GM13976 (cell line): ENCODE measurements at regions not wholly inside any gene's neighbourhood (a gene's known extent, or its start where the extent isn't known, plus 50 kb on each side); places are given as distances from the start of the nearest gene placed in this dataset.

Experiments
- DNase-seq: peaks from one replicate; pipeline ENCODE4 v3.0.0; 2012; ENCODE audit warnings: low spot score
- in situ Hi-C: fragments of 300-500 bp; cut with MboI; formaldehyde crosslinking; loops from one replicate; pipeline ENCODE4 v1.12.0; 2022; ENCODE audit warnings: low sequenced_read_pairs, mixed read lengths, inconsistent platforms; ENCODE audit not compliant: unreplicated experiment
- TF ChIP-seq, protein P1 (sequence below): IDR thresholded peaks from 2 replicates; pipeline ENCODE4 v1.5.1; 2012; ENCODE audit warnings: borderline replicate concordance, mild to moderate bottlenecking; ENCODE audit not compliant: insufficient read depth; ENCODE audit errors: extremely low read depth, missing control alignments, control extremely low read depth

DNA sequence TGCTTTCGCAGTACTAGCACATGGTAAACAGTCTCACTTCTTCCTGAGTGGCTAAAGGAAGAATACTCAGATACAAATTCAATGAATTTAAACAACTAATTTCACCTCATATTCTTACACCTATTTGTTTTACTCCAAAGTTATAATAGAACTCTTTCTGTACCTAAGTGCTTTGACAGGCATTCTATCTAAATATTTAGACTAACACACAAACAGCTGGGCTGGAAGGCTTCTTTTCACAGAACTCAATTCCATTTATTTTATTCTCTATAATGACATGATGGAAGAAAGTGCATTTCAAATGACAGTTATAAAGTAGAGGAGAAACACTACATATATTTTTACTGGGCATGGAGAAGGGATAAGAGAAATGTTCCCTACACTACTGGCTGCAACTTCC, 384.9 kb upstream of the SPTLC3 start:
- TF ChIP-seq, protein P1, sequence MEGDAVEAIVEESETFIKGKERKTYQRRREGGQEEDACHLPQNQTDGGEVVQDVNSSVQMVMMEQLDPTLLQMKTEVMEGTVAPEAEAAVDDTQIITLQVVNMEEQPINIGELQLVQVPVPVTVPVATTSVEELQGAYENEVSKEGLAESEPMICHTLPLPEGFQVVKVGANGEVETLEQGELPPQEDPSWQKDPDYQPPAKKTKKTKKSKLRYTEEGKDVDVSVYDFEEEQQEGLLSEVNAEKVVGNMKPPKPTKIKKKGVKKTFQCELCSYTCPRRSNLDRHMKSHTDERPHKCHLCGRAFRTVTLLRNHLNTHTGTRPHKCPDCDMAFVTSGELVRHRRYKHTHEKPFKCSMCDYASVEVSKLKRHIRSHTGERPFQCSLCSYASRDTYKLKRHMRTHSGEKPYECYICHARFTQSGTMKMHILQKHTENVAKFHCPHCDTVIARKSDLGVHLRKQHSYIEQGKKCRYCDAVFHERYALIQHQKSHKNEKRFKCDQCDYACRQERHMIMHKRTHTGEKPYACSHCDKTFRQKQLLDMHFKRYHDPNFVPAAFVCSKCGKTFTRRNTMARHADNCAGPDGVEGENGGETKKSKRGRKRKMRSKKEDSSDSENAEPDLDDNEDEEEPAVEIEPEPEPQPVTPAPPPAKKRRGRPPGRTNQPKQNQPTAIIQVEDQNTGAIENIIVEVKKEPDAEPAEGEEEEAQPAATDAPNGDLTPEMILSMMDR, result no peak

DNA sequence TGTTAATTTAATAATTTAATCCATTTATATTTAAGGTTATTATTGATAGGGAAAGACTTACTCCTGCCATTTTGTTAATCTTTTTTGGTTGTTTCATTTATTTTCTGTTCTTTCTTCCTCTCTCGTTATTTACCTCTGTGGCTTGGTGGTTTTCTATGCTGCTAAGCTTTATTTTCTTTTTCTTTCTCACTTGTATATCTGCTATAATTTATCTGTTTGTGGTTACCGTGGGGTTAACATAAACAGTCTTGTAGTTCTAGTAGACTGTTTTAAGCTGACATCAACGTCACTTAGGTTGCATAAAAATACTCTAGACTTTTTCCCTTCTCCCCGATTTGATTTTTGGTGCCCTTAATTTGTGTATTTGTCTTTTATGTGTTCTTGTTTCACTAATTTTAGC, 381.3 kb upstream of the SPTLC3 start:
- DNase-seq, result no peak
- TF ChIP-seq, protein P1, result no peak
- in situ Hi-C loops, result no loop called here

More for the DNA sequence above, 384.9 kb upstream of the SPTLC3 start:
- DNase-seq, result no peak
- in situ Hi-C loops, result no loop called here

DNA sequence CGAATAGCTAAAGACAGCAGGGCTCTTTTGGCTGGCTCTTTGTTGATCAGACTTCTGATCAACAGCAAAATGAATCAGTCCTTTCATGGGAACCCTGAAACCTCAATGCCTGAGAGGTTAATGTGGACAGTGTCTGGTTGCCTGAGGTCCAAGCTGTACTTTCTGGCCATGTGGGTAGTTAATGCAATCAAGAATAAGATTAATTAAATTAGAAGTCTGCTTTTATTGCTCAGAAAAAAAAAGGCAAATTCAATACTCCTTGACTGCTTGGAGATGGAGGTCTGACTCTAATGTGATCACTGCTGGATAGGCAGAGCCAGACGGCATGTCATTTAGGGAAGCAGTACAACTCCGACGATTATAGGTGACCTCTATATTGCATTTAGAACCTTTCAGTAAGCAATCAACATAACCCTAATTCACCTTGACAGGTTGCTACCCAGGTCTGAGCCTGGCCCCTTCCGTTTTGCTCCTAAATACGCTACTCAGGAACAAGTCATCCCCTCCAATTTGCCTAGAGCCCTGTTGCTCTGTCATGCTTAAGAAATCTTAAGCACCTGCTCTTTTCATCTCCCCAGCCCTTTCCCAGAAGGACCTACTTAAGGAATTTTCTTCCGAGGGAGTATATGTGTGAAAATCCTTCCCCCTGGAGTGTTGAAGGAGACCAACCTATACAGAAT, 370.0 kb upstream of the SPTLC3 start:
- no peak for DNase-seq
- in situ Hi-C loops, result no loop called here
- TF ChIP-seq, protein P1, result no peak

DNA sequence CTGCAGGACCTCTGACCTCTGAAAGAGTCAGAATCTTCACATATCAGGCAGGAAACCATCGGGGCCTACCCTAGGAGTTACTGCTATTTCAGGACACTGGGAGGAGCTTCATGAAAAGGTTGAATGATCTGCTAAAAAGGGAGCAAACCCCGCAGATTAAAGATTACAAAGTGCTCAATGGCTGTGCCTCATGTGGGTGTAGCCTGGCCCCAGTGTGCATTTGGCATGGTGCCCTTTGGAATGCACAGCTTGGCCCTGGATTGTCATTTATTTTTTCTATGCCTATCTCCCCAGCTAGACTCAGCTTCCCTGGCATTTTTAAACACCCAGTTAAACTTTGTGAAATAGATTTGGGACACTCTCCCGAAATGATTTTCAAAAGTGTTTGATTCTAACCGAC, 368.5 kb upstream of the SPTLC3 start:
- no peak for DNase-seq
- in situ Hi-C loops, result no loop called here
- TF ChIP-seq, protein P1, result no peak

DNA sequence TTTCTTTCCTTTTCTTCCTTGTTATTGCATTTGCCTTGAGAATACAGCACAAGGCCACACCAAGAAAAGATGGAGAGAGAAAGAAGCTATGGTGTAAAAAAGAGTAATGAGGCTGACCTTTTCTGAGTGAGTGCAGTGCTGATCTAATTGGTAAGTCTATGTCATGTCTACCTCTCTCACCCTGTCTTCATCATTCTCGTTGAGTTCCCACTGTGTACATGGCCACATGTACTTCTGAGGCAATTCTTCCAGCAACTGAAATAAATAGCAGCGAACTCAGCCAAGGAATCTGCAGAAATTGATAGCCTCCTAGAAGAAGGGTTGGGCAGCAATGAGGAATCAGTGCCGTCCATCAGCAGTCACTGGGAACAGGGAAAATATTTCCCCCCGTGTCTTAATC, 367.2 kb upstream of the SPTLC3 start:
- TF ChIP-seq, protein P1, result no peak
- DNase-seq, result no peak
- in situ Hi-C loops, result no loop called here

DNA sequence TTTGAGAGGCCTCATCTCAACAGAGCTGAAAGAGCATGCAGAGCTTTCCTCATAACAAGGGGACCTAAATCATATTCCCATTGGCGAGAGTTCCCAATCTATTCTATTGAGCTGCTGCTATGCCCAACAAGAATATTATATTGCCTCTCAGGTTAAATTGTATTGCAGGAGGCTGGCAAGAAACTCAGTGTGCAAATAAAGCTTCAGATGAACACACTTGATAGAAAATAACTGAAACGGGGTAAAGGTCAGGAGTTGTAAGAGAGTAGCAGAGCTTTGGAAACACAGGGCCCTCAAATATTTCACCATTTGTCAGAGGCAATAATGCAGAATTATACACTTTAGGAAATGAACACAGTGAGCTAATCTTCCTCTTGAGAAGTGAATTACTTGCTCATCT, 364.3 kb upstream of the SPTLC3 start:
- DNase-seq, result no peak
- in situ Hi-C loops, result no loop called here
- TF ChIP-seq, protein P1, result no peak
